Islet of Langerhans (tissue), 1 donor: ENCODE measurements at regions not wholly inside any gene's neighbourhood (a gene's known extent, or its start where the extent isn't known, plus 50 kb on each side); places are given as distances from the start of the nearest gene placed in this dataset.
"Not testable (repeated sequence)": the region's sequence is repeated elsewhere in the genome, so short reads cannot be mapped to it uniquely, and the experiment has no call there.

Experiments used
- FAIRE-seq: peaks from one replicate; lab custom pipeline; 2011; peaks lifted over from hg19 to GRCh38; lab: Jason Lieb, UNC

DNA sequence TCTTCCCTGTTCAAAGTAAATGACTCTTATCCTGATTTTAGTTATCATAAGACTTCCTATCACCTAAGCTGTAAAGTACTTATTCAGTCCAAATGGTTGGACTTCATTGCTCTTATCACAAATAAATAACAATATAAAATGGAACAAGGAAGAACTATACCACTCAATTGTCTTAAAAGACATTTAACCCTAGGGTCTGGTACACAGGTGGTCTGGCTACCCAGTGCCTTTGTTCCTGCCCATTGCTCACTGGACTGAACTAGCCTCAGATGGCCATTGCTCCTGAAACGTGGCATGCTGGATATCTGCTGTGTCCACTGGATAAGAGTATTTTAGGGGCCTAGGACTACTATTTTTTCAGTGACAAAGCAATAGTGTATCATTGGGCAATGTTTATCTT, 574.3 kb upstream of the CA10 start:
- FAIRE-seq: no peak

DNA sequence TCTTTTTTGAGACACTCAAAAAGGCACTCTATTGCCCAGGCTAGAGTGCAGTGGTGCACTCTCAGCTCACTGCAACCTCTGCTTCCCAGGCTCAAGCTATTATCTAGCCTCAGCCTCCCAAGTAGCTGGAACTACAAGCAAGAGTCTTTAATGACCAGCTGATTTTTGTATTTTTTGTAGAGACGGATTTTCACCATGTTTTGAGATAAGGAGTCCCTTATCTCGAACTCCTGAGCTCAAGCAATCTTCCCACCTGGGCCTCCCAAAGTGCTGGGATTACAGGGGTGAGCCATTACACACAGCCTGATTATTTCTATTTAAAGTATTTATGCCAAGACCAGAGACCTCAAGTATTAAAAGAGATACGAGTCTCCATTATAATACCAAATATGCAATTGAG, 566.1 kb upstream of the CA10 start:
- FAIRE-seq: no peak

DNA sequence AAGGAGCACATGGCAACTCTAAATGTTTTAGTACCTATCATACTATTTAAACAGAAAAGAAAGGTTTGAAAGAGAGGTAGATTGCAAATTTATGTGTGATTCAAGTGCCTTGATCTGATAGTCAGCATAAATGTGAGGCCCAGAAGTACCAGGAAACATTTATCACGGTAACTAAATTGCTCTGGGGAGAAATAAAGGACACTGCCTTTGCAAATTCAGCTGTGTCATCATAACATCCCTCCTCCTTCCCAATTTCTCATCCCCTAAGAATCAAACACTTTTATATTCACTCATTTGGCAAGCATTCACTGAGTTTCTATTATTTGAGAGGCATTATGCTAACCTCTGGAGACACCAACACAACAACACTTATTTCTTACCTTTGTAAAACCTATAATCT, 563.4 kb upstream of the CA10 start:
- no peak for FAIRE-seq

DNA sequence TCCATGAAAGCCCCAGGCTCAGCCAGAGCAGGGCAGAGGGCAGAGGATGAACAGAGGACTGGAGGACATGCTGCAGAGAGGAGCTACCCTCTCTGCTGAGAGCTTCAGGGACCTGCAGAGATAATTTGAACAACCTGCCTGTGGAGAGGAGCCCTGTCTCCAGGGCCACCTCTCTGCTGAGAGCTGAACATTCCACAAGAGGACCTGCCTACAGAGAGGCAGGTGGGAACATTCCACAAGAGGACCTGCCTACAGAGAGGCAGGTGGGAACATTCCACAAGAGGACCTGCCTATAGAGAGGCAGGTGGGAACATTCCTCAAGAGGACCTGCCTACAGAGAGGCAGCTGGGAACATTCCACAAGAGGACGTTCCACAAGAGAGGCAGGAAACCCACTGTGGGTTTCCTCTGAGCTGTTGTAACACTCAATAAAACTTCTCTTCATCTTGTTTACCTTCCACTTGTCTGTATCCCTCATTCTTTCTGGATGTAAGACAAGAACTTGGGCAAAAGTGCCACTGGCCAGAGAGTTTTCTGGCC, 551.9 kb upstream of the CA10 start:
- no peak for FAIRE-seq

DNA sequence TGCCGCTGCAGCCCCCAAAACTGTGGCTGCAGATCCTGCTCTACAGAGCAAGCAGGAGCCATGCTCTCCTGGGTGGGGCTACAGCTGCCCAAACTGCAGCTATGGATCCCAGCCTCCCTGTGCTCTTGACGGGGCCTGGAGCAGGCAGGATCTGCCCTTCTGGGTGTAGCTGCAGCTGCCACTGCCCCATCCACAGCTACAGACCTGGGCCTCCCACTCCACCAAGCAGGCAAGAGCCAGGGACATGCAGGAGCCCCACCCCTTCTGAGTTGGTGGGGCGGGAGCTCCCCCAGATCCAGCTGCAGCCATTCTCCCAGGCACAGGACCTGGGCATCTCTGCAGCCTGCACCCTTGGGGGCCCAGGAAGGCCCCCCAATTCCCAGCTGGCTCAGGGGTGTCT, 551.2 kb upstream of the CA10 start:
- FAIRE-seq: no peak

DNA sequence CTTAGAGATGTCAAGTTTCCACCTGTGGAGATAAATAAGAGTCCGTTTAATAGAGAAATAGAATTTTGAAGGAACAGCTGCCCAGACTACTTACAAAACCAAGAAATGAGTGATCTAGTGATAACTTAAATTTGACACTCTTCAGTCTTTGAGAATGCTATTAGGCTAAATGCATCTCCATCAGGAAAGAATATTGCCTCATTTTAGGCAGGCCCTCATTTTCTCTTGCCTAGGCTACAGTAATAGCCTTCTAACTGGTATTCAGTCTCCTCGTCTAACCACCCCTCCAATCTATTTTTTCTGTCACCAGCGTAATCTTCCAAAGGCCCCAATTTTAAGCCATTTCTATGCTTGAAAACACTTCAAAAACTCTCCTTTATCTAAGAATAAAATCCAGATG, 537.8 kb upstream of the CA10 start:
- FAIRE-seq: no peak

DNA sequence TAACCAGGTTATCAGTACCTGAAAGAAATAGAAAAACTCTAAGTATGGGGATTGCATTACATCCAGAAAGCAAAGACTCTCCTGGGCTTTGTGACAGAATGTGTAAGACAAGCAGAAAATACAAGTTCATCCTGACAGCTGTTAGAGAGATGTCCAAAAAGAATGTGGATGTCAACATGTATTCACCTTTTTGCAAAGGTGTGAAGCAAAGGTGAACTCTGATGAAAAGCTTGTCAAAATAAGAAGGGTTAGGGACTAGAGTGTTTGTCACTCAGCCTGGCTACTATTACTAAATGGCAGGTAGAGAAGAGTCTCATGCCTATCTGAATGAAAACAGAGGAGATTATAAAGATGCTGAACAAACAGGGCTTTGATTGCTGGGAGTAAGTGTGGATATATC, 527.6 kb upstream of the CA10 start:
- no peak for FAIRE-seq

DNA sequence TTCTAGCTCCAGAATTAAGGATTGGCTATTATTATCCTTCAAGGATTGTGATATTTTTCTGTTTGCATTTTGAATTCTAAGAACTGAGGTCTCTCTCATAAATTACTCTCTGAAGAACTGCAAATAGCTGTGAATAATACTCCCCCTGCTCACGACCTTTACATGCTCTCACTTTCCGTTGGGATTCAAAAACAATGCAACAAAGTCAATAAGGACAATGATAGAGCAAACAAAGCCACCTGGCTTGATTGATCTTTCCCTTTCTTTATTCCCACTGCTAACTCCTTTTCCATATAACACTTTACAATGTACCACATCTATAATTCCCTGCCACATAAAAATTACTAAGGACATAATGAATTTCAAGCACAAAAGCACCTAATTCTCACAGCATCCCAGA, 523.0 kb upstream of the CA10 start:
- no peak for FAIRE-seq

DNA sequence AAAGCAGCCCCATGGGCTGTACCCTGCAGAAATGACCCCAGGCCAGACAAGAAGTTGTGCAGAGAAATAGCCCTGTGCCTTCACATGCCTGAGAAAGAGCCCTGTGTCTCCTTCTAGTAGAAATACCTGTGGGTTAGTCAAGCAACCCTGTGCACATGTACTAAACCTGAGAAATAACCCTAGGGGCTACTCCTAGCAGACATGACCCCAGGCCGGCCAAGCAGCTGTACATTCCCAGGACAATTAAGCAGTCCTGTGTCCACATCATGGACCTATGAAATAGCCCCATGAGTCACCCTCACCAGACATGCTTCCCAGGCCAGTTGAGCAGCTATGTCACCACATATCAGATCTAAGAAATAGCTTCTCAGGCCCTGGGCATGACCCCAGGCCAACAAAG, 519.7 kb upstream of the CA10 start:
- FAIRE-seq: no peak

DNA sequence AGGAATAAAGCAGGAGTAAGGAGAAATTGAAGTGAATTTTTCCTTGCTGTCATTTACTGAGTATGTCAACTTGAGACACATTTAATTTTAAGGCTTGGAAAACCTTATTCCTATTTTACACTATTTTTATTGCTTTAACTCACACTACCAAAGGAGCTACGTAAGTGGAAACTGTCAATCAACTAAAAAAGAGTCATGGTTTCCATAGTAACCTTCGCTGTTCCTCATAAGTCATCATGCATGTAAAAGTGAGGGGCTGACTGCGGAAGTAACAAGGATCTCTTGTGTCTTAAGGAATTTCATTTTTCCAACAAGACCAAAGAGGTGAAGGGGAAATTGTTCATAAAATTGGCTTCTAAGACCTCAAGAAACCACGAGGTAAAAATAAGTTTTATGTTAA, 516.2 kb upstream of the CA10 start:
- no peak for FAIRE-seq

DNA sequence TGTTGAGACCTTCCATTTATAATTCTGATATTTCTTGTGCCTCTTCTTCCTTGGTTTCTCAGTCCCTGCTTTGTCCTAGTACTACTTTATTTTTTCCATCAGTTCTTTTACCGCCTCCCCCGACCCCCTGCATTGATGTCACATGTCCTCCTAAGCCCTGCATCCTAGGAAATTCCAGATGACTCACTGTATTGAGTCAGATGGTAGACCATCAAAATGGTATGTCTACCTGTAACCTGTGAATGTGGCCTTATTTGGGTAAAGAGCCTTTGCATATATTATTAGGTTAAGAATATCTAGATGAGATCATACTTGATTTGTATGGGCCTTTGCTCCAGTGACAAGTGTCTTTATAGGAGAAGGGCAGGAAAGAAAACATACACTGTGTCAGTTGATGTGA, 515.3 kb upstream of the CA10 start:
- no peak for FAIRE-seq

DNA sequence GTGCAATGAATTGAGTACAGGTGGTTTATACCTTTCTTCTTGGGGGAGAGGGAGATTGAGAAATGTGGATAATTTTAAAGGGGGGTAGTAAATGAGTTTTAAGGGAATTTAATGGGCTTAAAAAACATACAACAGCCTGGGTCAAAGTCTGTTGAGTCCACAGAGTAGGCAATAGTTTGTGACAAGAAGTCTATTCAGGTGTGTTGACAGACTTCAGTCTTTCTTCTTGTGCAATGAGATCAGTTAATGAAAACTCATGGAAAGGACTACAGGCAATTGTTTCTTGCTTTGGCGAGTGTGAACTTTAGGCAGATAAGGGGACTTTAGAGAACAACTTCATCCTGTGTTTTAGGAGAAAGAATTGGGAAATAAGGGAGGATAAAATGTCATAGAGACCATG, 507.8 kb upstream of the CA10 start:
- no peak for FAIRE-seq

DNA sequence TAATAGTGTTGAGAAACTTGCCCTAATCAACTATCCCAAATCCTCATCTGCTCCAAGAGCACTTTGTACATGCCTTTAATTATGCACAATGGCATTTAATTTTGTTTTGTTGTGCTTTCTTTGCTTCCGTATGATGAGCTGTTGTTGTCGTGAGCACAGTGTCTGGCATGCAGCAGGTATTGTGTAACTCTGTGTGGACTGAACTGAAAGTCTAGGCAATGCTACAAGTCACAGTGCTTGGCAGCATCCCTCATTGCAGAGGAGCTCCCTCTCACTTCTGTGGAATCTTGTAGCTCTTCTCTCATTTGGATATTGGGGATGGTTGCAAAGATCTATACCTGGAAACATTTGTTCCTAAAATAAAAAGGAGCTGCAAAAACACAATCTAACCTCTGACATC, 502.2 kb upstream of the CA10 start:
- no peak for FAIRE-seq

DNA sequence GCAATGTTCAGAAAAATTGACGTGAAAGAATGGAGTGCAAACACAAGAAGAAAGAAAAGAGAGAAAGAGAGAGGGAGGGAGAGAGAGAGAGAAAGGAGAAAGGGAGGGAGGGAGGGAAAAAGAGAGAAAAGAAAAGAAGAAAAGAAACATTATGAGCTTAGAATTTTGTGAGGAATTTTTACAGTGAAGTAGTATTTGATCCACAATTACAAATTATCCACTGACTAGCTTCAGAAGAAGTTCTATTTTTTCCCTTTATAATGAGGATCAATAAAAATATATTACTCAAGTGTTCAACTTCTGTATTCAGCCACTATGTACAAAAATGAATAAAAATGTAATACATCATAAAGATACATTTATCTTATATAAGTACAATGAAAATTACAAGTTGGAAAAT, 494.5 kb upstream of the CA10 start:
- FAIRE-seq: no peak

DNA sequence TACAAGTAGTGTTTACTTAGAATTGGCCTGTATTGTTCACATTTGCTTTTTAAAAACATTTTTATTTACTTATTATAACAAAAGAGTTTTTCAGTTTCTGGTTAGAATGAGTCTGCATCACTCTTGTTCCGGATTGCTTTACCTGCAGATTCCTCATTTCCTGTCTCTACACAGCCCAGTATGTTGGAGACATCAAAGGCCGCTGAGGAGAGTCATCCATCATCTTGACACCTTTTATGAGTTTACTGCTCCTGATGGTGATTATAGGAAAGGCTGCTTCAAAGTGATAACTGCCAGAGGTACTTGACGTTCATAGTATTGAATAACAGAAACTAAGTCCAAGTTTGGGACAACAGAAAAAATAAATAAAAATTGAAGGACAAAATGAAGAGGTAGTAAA, 490.5 kb upstream of the CA10 start:
- no peak for FAIRE-seq

DNA sequence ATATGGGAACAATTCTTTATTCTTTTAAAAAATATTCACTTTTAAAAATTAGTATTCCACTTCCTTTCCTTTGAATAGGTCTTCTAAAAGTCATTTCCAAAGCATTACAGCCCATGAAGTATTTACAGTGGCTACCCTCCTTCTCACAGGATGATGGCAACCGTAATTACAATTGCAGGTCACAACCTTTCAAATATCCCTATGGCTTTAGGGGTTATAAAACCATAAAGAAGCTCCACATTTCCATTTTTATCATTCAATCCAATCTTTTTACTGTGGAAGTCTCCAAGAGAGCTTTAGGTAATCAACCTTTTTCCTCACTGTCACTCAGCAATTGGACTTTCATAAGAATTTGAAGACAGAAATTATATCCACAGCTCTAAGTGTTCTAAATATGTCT, 488.9 kb upstream of the CA10 start:
- FAIRE-seq: no peak

DNA sequence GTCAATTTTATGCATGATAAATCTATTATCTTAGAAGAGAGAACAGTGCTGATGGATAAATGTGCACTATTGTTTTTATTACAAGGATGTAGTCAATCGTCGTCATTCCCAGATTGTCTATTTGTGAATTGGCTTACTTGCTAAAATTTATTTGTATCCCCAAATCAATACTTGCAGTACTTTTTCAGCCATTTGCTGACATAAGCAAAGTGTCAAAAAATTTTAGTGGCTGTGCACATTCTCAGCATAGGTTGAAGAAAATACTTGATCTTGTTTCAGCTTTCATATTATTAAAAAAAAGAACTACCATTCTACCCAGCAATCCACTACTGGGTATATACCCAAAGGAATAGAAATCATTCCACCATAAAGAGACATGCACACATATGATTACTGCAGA, 477.9 kb upstream of the CA10 start:
- no peak for FAIRE-seq

DNA sequence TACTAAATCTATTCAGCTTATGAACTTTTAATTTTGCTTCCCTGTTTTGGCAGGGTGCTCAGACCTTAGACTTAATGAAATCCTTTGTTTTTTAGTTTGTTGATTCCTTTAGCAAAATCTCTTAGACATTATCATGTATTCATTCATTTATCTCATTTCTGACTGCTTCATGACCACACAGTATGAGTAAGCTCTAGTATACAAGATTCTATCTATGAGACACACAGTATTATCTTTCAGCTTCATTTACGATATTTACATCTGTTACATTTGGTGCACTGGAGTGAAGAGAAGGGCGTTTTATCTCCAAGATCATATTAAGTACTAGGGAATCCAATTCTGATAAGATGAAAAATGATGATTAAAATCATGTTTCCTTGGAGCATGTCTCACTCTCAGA, 448.1 kb upstream of the CA10 start:
- no peak for FAIRE-seq

DNA sequence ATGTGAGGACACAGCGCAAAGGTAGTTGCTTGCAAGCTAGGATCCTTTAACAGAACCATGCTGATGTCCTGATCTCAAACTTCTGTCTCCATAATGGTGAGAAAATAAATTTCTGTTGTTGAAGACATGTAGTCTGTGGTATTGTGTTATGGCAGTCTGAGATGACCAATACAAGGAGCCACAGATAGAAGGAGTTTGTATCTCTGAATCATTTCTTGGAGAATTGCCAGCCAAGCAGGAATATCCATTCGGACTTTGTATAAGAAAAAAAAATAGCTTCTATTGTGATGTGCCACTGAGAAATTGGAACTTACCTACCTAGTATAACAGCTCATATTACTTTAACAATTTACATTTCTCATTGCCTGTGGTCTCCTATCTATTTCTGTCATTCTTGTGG, 447.6 kb upstream of the CA10 start:
- FAIRE-seq: no peak

DNA sequence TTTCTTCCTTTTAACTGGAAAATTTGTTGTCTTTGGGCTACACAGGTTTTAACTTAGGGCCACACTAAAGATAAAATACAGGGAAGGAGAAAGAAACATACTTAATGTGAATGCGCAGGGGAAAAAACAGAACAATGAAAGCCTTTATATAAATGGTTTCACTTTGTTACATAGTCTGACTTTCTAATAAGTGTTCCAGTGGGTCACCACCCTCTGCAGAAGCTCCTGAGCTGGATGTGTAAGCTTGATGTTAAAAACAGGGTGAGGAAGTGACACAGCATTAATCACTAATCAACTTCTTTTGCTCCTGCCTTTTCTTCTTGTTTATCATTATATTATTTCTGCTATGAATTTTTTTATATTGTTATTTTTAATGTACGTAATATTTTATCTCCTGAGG, 445.6 kb upstream of the CA10 start:
- FAIRE-seq: no peak

DNA sequence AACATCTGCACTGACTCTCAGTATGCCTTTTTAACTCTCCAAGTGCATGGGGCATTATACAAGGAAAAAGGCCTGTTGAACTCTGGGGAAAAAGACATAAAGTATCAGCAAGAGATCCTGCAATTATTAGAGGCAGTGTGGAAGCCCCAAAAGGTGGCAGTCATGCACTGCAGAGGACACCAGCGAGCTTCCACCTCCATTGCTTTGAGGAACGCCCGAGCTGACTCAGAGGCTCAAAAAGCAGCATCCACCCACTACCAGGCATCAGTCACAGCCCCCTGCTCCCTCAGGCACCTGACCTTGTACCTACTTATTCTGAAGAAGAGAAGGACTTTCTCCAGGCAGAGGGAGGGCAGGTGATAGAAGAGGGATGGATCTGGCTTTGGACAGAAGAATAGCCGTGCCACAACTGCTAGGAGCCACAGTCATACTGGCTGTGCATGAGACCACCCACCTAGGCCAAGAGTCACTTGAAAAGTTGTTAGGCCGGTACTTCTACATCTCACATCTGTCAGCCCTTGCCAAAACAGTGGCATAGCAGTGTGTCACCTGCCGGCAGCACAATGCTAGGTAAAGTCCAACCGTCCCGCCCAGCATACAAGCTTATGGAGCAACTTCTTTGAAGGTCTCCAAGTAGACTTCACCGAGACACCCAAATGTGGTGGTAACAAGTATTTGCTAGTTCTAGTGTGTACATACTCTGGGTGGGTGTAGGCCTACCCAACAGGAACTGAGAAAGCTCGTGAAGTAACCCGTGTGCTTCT, 439.1 kb upstream of the CA10 start:
- not testable (repeated sequence) for FAIRE-seq

DNA sequence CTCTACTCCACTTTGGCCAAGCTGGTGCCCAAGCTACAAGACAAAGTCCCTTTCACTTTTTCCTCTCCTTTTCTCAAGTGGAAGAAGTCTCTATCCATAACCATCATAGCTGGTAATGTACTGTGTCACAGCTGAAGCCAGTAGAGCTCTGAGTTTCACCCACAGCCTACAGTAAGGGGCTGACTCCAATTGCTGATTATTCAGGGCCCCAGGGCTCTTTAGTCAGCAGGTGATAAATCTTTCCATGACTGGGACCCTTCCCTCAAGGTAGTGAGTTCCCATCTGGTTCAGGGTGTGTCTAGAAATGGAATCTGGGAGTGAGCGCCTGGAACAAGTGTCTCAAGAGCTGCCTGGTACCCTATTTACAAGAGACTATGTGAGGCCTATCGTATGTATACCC, 436.0 kb upstream of the CA10 start:
- no peak for FAIRE-seq

DNA sequence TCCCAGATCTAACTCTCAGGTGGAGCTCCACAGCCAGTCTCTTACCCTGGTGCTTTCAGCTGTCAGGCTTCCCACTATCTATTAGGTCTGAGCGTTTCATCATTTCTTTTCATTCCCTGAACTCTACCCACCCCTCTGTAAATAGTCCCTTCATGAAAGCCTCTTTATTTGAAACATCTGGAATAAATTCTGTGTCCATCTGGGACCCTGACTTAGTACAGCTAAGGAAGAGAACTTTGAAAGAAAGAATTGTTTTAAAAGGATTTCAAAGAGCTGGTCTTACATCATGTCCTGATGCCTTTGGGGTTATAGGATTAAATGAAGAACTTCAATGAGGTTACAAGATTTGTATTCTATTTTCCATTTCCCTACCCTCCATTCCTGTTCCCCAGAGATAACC, 388.5 kb upstream of the CA10 start:
- no peak for FAIRE-seq

DNA sequence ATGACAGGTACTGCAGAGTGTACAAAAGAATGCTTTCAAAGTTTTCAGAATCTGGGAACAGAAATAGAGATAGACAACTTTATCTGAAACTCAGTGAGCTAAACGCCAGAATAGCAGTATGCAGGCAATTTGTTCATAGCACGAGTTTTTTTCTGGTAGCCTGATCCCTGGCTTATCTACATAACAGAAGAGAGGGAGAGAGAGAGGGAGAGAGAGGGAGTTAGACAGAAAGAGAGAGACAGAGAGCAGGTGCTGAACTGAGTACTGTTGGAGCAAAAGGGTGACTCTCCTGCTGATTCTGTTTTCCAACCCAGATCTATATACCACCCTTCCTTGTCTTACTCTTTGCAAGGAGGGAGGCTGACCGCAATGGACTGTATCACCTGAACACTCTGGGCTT, 388.0 kb upstream of the CA10 start:
- no peak for FAIRE-seq

DNA sequence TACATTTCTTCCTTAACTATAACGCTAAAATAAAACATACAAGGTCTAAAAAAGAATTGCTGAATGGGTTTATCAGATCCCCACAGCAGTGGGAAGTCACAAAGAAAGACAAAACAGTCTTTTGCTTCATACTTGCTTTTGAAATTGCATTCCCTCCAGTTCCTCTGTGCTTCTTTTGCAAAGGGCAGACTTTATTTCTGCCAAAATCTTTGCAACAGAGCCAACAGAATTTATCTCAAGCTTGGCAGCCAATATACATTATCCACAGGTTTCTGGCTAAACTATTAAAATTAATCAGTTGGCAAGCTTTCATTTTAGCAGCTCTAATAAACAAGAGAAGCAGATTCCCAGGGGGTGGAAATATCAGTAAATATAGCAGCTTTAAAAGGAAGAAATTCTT, 378.9 kb upstream of the CA10 start:
- FAIRE-seq: no peak
